ENCODE measurements at regions not wholly inside any gene's neighbourhood (a gene's known extent, or its start where the extent isn't known, plus 50 kb on each side); places are given as distances from the start of the nearest gene placed in this dataset.

- TF ChIP-seq CTCF (conservative IDR thresholded peaks at IDR 0.05; ENCODE audit: low read length), result no peak
- TF ChIP-seq EZH2phosphoT487 (IDR thresholded peaks at IDR 0.05; ENCODE audit: borderline replicate concordance, low read depth, low read length), result no peak
Measured at GRCh38 chr4:31237233-31237632, 517.1 kb downstream of the PCDH7 start.
